Activated naive CD4-positive, alpha-beta T cell treated with anti-CD3 and anti-CD28 coated beads, Interleukin-2, amount 10 ng/mL, durations not matched to agents 7 days and 5 days (primary cell): ENCODE measurements at regions not wholly inside any gene's neighbourhood (a gene's known extent, or its start where the extent isn't known, plus 50 kb on each side); places are given as distances from the start of the nearest gene placed in this dataset.

Source experiments
- CTCF ChIA-PET: fragments of 350-600 bp; sonication (Branson Sonifier 250); formaldehyde crosslinking; loops from one replicate; lab custom pipeline; 2021; ENCODE audit warnings: antibody characterized with exemption; lab: Charles Lee
- DNase-seq: peaks from one replicate; pipeline ENCODE4 v3.0.0-alpha.2; 2020
- H3K27ac Mint-ChIP-seq: one replicate; pipeline ENCODE4 v1.8.0; 2021; ENCODE audit warnings: mild to moderate bottlenecking, moderate library complexity, mixed read lengths
- H3K27me3 Mint-ChIP-seq: one replicate; pipeline ENCODE4 v1.8.0; 2021; ENCODE audit warnings: mild to moderate bottlenecking, mixed read lengths
- H3K36me3 Mint-ChIP-seq: one replicate; pipeline ENCODE4 v1.8.0; 2021; ENCODE audit warnings: mixed read lengths
- H3K4me1 Mint-ChIP-seq: one replicate; pipeline ENCODE4 v1.8.0; 2021; ENCODE audit warnings: mixed read lengths
- H3K4me3 Mint-ChIP-seq: one replicate; pipeline ENCODE4 v1.8.0; 2021; ENCODE audit warnings: mild to moderate bottlenecking, moderate library complexity, mixed read lengths
- H3K9me3 Mint-ChIP-seq: one replicate; pipeline ENCODE4 v1.8.0; 2021; ENCODE audit warnings: mixed read lengths

GRCh38 chr22:27558658-27559371, 242.7 kb downstream of the MN1 start:
- Mint-ChIP-seq H3K27me3 (no peaks in the 10 kb centered on the region), H3K9me3 (peaks cover 5% of the 10 kb centered on the region)

GRCh38 chr22:27560781-27561180, 240.8 kb downstream of the MN1 start:
- H3K36me3 Mint-ChIP-seq = no peaks in the 10 kb centered on the region
- H3K4me3 Mint-ChIP-seq = no peak overlapping the region
- H3K9me3 Mint-ChIP-seq = peaks cover 5% of the 10 kb centered on the region
- no peak overlapping the region for H3K27ac Mint-ChIP-seq
- DNase-seq = no peak
- H3K27me3 Mint-ChIP-seq = no peaks in the 10 kb centered on the region
- CTCF ChIA-PET = no interaction called here
- no peaks in the 10 kb centered on the region for H3K4me1 Mint-ChIP-seq

More at GRCh38 chr22:27558658-27559371, 242.7 kb downstream of the MN1 start:
- Mint-ChIP-seq H3K27ac (no peak overlapping the region), H3K4me3 (no peak overlapping the region), H3K4me1 (no peaks in the 10 kb centered on the region), H3K36me3 (no peaks in the 10 kb centered on the region)
- no peak for DNase-seq
- CTCF ChIA-PET = no interaction called here

- Mint-ChIP-seq H3K9me3 (peaks cover 5% of the 10 kb centered on the region), H3K4me1 (no peaks in the 10 kb centered on the region), H3K27ac (no peak overlapping the region), H3K4me3 (no peak overlapping the region), H3K27me3 (no peaks in the 10 kb centered on the region), H3K36me3 (no peaks in the 10 kb centered on the region)
- DNase-seq = no peak
- CTCF ChIA-PET = no interaction called here
These were observed 240.2 kb downstream of the MN1 start for GRCh38 chr22:27561286-27561904.

GRCh38 chr22:27564806-27565205, 236.8 kb downstream of the MN1 start:
- CTCF ChIA-PET = no interaction called here
- Mint-ChIP-seq H3K27ac (no peak overlapping the region), H3K36me3 (no peaks in the 10 kb centered on the region), H3K27me3 (no peaks in the 10 kb centered on the region), H3K4me3 (no peak overlapping the region), H3K4me1 (no peaks in the 10 kb centered on the region), H3K9me3 (peaks cover 5% of the 10 kb centered on the region)
- no peak for DNase-seq

GRCh38 chr22:27566602-27567001, 235.0 kb downstream of the MN1 start:
- Mint-ChIP-seq H3K4me1 (no peaks in the 10 kb centered on the region), H3K27me3 (no peaks in the 10 kb centered on the region), H3K4me3 (no peak overlapping the region), H3K9me3 (peaks cover 5% of the 10 kb centered on the region), H3K36me3 (no peaks in the 10 kb centered on the region), H3K27ac (no peak overlapping the region)
- CTCF ChIA-PET = no interaction called here
- no peak for DNase-seq

- DNase-seq = no peak
- CTCF ChIA-PET = no interaction called here
- Mint-ChIP-seq H3K4me3 (no peak overlapping the region), H3K9me3 (peaks cover 5% of the 10 kb centered on the region), H3K36me3 (no peaks in the 10 kb centered on the region), H3K27me3 (peaks cover 5% of the 10 kb centered on the region), H3K27ac (no peak overlapping the region), H3K4me1 (no peaks in the 10 kb centered on the region)
These were observed 233.3 kb downstream of the MN1 start for GRCh38 chr22:27568265-27568664.

GRCh38 chr22:27571463-27572277, 229.9 kb downstream of the MN1 start:
- Mint-ChIP-seq H3K4me3 (no peak overlapping the region), H3K9me3 (peaks cover 3% of the 10 kb centered on the region), H3K27me3 (peaks cover 5% of the 10 kb centered on the region), H3K36me3 (no peaks in the 10 kb centered on the region), H3K27ac (no peak overlapping the region), H3K4me1 (no peaks in the 10 kb centered on the region)
- no peak for DNase-seq
- CTCF ChIA-PET = no interaction called here

- no peak for DNase-seq
- Mint-ChIP-seq H3K27ac (no peak overlapping the region), H3K36me3 (no peaks in the 10 kb centered on the region), H3K9me3 (peaks cover 3% of the 10 kb centered on the region), H3K4me3 (no peak overlapping the region), H3K27me3 (peaks cover 5% of the 10 kb centered on the region), H3K4me1 (no peaks in the 10 kb centered on the region)
- CTCF ChIA-PET = no interaction called here
These were observed 229.3 kb downstream of the MN1 start for GRCh38 chr22:27572278-27572666.

GRCh38 chr22:27573280-27574001, 228.1 kb downstream of the MN1 start:
- Mint-ChIP-seq H3K9me3 (peaks cover 3% of the 10 kb centered on the region), H3K27ac (no peak overlapping the region)
- no peak for DNase-seq

GRCh38 chr22:27574002-27574366, 227.6 kb downstream of the MN1 start:
- CTCF ChIA-PET = no interaction called here
- H3K9me3 Mint-ChIP-seq = peaks cover 3% of the 10 kb centered on the region
- no peak for DNase-seq

More at GRCh38 chr22:27573280-27574001, 228.1 kb downstream of the MN1 start:
- CTCF ChIA-PET = no interaction called here
- Mint-ChIP-seq H3K27me3 (peaks cover 5% of the 10 kb centered on the region), H3K4me3 (no peak overlapping the region), H3K4me1 (no peaks in the 10 kb centered on the region), H3K36me3 (no peaks in the 10 kb centered on the region)

GRCh38 chr22:27574651-27575050, 226.9 kb downstream of the MN1 start:
- Mint-ChIP-seq H3K36me3 (no peaks in the 10 kb centered on the region), H3K4me1 (no peaks in the 10 kb centered on the region), H3K27ac (no peak overlapping the region), H3K27me3 (peaks cover 5% of the 10 kb centered on the region), H3K9me3 (peaks cover 3% of the 10 kb centered on the region), H3K4me3 (no peak overlapping the region)
- DNase-seq = no peak
- CTCF ChIA-PET = no interaction called here

More at GRCh38 chr22:27574002-27574366, 227.6 kb downstream of the MN1 start:
- Mint-ChIP-seq H3K27me3 (peaks cover 5% of the 10 kb centered on the region), H3K4me1 (no peaks in the 10 kb centered on the region), H3K36me3 (no peaks in the 10 kb centered on the region), H3K27ac (no peak overlapping the region), H3K4me3 (no peak overlapping the region)

- no peaks in the 10 kb centered on the region for H3K36me3 Mint-ChIP-seq
- no peak overlapping the region for H3K4me3 Mint-ChIP-seq
- H3K9me3 Mint-ChIP-seq = peaks cover 3% of the 10 kb centered on the region
- H3K4me1 Mint-ChIP-seq = no peaks in the 10 kb centered on the region
- no peak overlapping the region for H3K27ac Mint-ChIP-seq
- DNase-seq = no peak
- CTCF ChIA-PET = no interaction called here
- H3K27me3 Mint-ChIP-seq = peaks cover 8% of the 10 kb centered on the region
These were observed 226.2 kb downstream of the MN1 start for GRCh38 chr22:27575348-27575747.

- H3K27me3 Mint-ChIP-seq = peaks cover 9% of the 10 kb centered on the region
- no peak overlapping the region for H3K27ac Mint-ChIP-seq
- CTCF ChIA-PET = interaction anchor here (0.5 kb wide), 1 partner anchor 302 kb away, joined by 3 read pairs; no protein-coding TSS in a partner anchor
- no peaks in the 10 kb centered on the region for H3K36me3 Mint-ChIP-seq
- DNase-seq = no peak
- no peak overlapping the region for H3K4me3 Mint-ChIP-seq
- peaks cover 3% of the 10 kb centered on the region for H3K9me3 Mint-ChIP-seq
- H3K4me1 Mint-ChIP-seq = no peaks in the 10 kb centered on the region
These were observed 225.1 kb downstream of the MN1 start for GRCh38 chr22:27576413-27576812.
